Tibial nerve (tissue), 4 donors: ENCODE measurements at regions not wholly inside any gene's neighbourhood (a gene's known extent, or its start where the extent isn't known, plus 50 kb on each side); places are given as distances from the start of the nearest gene placed in this dataset.

Experiments
- DNase-seq, 2 donors: peaks; one replicate each; pipeline ENCODE4 v3.0.0-alpha.2; 2019; ENCODE audit warnings: low spot score in 2 of 2
- H3K27ac ChIP-seq, 4 donors: fragments of 200-600 bp; sonication (generic) in 3 of 4; one replicate each; pipeline ENCODE4 v1.5.1; 2017 to 2019; ENCODE audit warnings: mild to moderate bottlenecking in 1 of 4
- H3K27me3 ChIP-seq, 2 donors: fragments of 200-600 bp; sonication (generic) in 1 of 2; one replicate each; pipeline versions ENCODE4 v1.5.1 to v1.6.0; 2017 to 2019
- H3K36me3 ChIP-seq, 3 donors: fragments of 200-600 bp; sonication (generic); one replicate each; pipeline ENCODE4 v1.5.1; 2018 to 2019
- H3K4me1 ChIP-seq, 4 donors: fragments of 200-600 bp; sonication (generic) in 3 of 4; one replicate each; pipeline ENCODE4 v1.5.1; 2017 to 2019
- H3K4me3 ChIP-seq, 4 donors: fragments of 200-600 bp; sonication (generic) in 3 of 4; one replicate each; pipeline ENCODE4 v1.5.1; 2017 to 2019; ENCODE audit warnings: mild to moderate bottlenecking in 1 of 4, moderate library complexity in 1 of 4
- H3K9me3 ChIP-seq, 4 donors: fragments of 200-600 bp; sonication (generic) in 3 of 4; one replicate each; pipeline ENCODE4 v1.5.1; 2017 to 2019
- EP300 ChIP-seq, 2 donors: sonication (generic); formaldehyde crosslinking; IDR thresholded peaks; one replicate each; pipeline ENCODE4 v1.6.1; 2017; ENCODE audit warnings: antibody characterized with exemption in 2 of 2, mild to moderate bottlenecking in 1 of 2
- POLR2A ChIP-seq, 2 donors: fragments of 450-650 bp; IDR thresholded peaks; one replicate each; pipeline ENCODE4 v1.6.1; 2017; ENCODE audit warnings: antibody characterized with exemption in 2 of 2, mild to moderate bottlenecking in 2 of 2, moderate library complexity in 2 of 2
- WGBS, 2 donors: methylation state at CpG; one replicate each; pipeline ENCODE4 v1.1.5; 2018; 5-methylcytosine and 5-hydroxymethylcytosine counted together
- TF ChIP-seq, protein P1 (sequence below), 5 experiments: fragments of 200-600 bp in 3 of 5; fragments of 450-650 bp in 2 of 5; sonication (generic) in 3 of 5; IDR thresholded peaks; one replicate each; pipeline ENCODE4 v1.5.1; 2016 to 2019; ENCODE audit warnings: antibody characterized with exemption in 5 of 5, mild to moderate bottlenecking in 3 of 5, moderate library complexity in 2 of 5

DNA sequence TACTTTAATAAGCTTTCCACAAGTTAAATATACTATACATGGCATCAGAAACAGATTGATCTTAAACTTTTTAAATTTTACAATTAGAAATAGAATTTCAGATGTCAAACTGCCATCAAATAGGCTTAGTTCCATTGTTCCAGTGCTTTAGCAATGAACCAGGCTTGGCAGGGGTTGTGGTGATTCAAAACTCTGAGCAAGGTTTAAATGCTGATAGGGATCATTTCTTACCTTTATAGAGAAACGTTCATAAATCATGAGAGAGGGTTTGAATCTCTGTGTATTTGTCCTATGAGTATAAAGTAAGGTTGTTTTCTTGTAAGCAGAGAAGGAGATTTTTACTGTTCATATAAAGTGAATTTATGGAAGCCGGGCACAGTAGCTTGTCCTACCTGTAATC, 794.5 kb upstream of the TBX3 start:
- Histone ChIP-seq H3K4me3 (no peak overlapping the region), H3K27me3 (no peaks in the 10 kb centered on the region), H3K9me3 (peaks cover 0 to 3% (median 0%) of the 10 kb centered on the region in 4 donors), H3K4me1 (no peaks in the 10 kb centered on the region), H3K36me3 (no peaks in the 10 kb centered on the region), H3K27ac (no peak overlapping the region)
- WGBS, 2 donors: 75 to 85% methylated on average over 2 of the region's 2 CpGs
- DNase-seq: no peak
- no peak for TF ChIP-seq POLR2A (IDR thresholded peaks at IDR 0.05)
- no peak for TF ChIP-seq EP300 (IDR thresholded peaks at IDR 0.05)
- TF ChIP-seq, protein P1, sequence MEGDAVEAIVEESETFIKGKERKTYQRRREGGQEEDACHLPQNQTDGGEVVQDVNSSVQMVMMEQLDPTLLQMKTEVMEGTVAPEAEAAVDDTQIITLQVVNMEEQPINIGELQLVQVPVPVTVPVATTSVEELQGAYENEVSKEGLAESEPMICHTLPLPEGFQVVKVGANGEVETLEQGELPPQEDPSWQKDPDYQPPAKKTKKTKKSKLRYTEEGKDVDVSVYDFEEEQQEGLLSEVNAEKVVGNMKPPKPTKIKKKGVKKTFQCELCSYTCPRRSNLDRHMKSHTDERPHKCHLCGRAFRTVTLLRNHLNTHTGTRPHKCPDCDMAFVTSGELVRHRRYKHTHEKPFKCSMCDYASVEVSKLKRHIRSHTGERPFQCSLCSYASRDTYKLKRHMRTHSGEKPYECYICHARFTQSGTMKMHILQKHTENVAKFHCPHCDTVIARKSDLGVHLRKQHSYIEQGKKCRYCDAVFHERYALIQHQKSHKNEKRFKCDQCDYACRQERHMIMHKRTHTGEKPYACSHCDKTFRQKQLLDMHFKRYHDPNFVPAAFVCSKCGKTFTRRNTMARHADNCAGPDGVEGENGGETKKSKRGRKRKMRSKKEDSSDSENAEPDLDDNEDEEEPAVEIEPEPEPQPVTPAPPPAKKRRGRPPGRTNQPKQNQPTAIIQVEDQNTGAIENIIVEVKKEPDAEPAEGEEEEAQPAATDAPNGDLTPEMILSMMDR (IDR thresholded peaks at IDR 0.05): no peak

DNA sequence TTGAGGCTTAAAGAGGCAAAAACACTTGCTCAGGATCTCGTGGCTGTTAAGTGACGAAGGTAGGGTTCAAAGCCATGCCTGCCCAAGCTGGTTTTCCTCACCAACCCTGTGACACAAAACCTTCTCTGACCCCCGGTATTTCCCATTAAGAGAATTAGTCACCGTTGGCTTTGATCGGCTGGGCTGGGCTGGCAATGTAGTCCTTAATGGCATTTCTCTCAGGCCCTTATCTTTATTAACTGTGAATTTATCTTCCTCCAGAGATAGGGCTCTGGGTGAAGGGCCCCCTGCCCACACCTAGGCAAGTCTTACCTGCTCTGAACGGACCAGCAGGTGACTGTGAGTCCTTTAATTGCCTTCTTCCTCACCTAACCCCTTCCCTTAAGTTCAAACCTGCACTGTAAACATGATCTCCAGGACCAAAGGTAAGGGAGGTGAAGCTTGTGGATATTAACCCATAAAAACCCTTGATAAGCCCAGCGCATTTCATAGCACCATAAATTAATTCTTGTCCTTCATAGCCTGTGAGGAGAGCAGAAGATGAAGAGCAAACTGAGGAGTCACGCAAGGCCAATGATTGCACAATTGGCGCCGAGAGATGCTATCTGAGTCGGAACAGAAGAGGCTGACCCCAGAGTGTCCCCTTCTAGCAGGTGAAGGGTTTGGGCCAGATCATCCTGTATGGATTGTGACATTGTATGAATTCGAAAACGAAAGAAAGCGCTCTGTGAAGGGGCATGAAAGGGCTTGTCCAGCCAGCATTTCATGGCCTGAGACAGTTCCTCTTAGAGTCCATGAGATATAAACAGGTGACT, 790.8 kb upstream of the TBX3 start:
- Histone ChIP-seq H3K9me3 (no peaks in the 10 kb centered on the region), H3K4me1 (no peaks in the 10 kb centered on the region), H3K27ac (no peak overlapping the region), H3K4me3 (no peak overlapping the region), H3K27me3 (no peaks in the 10 kb centered on the region), H3K36me3 (no peaks in the 10 kb centered on the region)
- TF ChIP-seq, protein P1 (IDR thresholded peaks at IDR 0.05): no peak
- TF ChIP-seq POLR2A (IDR thresholded peaks at IDR 0.05) (no peak), EP300 (IDR thresholded peaks at IDR 0.05) (no peak)
- no peak for DNase-seq
- WGBS, 2 donors: 80 to 83% methylated on average over 14 of the region's 14 CpGs

DNA sequence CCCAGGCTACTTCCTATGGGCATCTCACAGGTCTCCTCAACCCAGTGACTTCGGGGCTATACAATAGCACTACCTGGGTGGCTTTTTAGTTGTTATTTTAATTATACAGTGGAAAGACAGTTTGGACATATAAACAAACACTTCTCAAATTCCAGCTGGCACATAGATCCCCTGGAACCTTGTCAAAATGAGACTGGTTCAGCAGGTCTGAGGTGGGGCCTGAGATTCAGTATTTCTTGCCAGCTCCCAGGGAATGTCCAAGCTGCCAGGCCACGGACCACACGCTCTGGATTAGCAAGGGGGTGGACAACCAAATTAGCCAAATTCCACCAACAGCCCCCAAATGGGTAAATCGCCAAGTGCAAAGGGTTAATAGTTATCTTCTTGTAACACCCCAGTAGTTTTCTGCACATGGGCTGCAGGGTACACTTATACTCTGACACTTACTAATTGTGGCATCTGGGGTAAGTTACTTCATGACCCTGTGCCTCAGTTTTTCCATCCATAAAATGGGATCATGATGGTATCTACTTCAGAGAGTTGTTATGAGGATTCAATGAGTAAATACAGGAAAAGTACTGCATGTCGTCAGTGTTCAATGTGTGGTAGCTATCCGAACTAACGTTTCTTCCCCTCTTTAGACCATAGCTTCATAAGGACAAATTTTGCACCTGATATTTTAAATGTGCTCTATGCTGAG, 789.4 kb upstream of the TBX3 start:
- H3K9me3 ChIP-seq: no peaks in the 10 kb centered on the region
- H3K36me3 ChIP-seq: no peaks in the 10 kb centered on the region
- DNase-seq: no peak
- no peak overlapping the region for H3K4me3 ChIP-seq
- no peaks in the 10 kb centered on the region for H3K27me3 ChIP-seq
- no peaks in the 10 kb centered on the region for H3K4me1 ChIP-seq
- no peak overlapping the region for H3K27ac ChIP-seq
- WGBS, 2 donors: 76 to 88% methylated on average over 7 of the region's 7 CpGs
- no peak for TF ChIP-seq POLR2A (IDR thresholded peaks at IDR 0.05)
- TF ChIP-seq, protein P1 (IDR thresholded peaks at IDR 0.05): no peak
- TF ChIP-seq EP300 (IDR thresholded peaks at IDR 0.05): no peak

DNA sequence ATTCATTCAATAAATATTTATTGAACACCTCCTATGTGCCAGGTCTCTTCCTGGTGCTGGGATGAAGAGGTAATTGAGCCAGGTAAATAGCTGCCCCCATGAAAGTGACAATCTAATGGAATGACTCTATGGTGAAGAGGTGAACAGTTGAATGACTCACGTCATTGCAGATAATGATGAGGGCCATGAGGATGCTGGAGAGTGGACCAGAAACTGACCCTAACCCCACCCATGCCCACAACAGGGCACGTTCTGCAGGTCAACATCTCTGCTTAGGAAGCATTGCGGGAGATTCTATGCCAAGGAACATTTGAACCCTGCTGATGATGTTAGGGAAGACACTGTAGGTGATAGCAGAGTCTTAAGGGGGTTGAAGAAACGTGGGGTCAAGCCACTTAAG, 788.9 kb upstream of the TBX3 start:
- H3K27me3 ChIP-seq: no peaks in the 10 kb centered on the region
- H3K4me1 ChIP-seq: no peaks in the 10 kb centered on the region
- TF ChIP-seq POLR2A (IDR thresholded peaks at IDR 0.05): no peak
- no peak for TF ChIP-seq EP300 (IDR thresholded peaks at IDR 0.05)
- TF ChIP-seq, protein P1 (IDR thresholded peaks at IDR 0.05): no peak
- WGBS, 2 donors: 77 to 83% methylated on average over 4 of the region's 4 CpGs
- H3K9me3 ChIP-seq: no peaks in the 10 kb centered on the region
- H3K4me3 ChIP-seq: no peak overlapping the region
- H3K27ac ChIP-seq: no peak overlapping the region
- H3K36me3 ChIP-seq: no peaks in the 10 kb centered on the region
- DNase-seq: no peak

DNA sequence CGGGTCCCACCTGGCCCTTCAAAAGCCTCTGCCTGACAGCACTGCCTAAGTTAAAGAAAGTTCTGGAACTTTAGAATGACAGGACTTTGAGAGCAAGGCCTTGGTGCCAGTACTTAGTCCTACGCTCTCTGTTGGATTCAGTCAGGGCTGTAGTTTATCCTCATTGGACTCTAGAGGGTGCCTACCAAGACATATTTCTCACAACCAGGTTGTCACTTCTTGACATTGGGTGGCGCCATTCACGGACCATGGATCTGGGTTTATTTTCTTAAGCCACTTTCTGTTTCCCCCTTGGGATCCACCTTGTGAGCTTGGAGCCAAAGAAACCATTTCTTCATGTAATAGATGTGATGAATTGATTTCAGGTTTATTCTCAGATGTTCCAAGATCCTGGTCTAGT, 787.0 kb upstream of the TBX3 start:
- Histone ChIP-seq H3K4me1 (no peaks in the 10 kb centered on the region), H3K9me3 (no peaks in the 10 kb centered on the region), H3K4me3 (no peak overlapping the region), H3K36me3 (no peaks in the 10 kb centered on the region), H3K27ac (no peak overlapping the region), H3K27me3 (no peaks in the 10 kb centered on the region)
- DNase-seq: no peak
- WGBS, 2 donors: 83 to 85% methylated on average over 4 of the region's 4 CpGs
- TF ChIP-seq, protein P1 (IDR thresholded peaks at IDR 0.05): no peak
- no peak for TF ChIP-seq EP300 (IDR thresholded peaks at IDR 0.05)
- TF ChIP-seq POLR2A (IDR thresholded peaks at IDR 0.05): no peak
